ENCODE measurements at regions not wholly inside any gene's neighbourhood (a gene's known extent, or its start where the extent isn't known, plus 50 kb on each side); places are given as distances from the start of the nearest gene placed in this dataset.

DNA sequence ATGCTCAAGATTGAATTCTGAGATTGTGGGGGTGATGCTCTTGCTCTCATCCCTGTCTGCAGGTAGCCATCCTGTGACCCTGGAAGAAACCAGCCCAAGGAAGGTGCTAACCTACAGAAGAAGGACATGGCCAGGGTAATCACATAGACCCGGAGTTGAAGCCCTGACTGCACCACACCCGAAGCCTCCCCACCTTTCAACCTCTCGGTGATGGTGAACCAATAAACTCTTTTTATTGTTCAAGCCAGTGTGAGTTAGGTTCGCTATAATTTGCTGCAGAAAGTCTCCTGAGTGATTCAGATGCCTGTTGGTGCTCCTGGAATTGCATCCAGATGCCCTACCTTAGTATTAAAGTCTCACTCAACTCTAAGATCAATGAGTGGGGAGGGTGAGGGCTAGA lies 163.6 kb downstream of the PLPP3 start:
- TF ChIP-seq CTCF (IDR thresholded peaks at IDR 0.05; ENCODE audit: low read length) (no peak), EZH2 (IDR thresholded peaks at IDR 0.05; ENCODE audit: borderline replicate concordance, low read length) (no peak)
- no peaks in the 10 kb centered on the region for H3K9me2 ChIP-seq (ENCODE audit: low read depth, low read length)
- H3K4me3 ChIP-seq (ENCODE audit: low read depth, low read length, poor library complexity, severe bottlenecking), result no peak overlapping the region
- H3K4me1 ChIP-seq (ENCODE audit: insufficient read depth, low read length, severe bottlenecking), result no peaks in the 10 kb centered on the region
- H3F3A ChIP-seq (ENCODE audit: insufficient read depth, low read length), result no peaks in the 10 kb centered on the region
- H3K9ac ChIP-seq (ENCODE audit: low read length), result no peak overlapping the region
- H3K79me2 ChIP-seq (ENCODE audit: insufficient read depth, low read length), result no peaks in the 10 kb centered on the region
- no peaks in the 10 kb centered on the region for H3K36me3 ChIP-seq (ENCODE audit: insufficient read depth, low read length)
- no peaks in the 10 kb centered on the region for H4K20me1 ChIP-seq (ENCODE audit: insufficient read depth, low read length)
- no peaks in the 10 kb centered on the region for H3K27me3 ChIP-seq (ENCODE audit: insufficient read depth, low read length)
- no peak overlapping the region for H2AFZ ChIP-seq (ENCODE audit: low read length)
- no peaks in the 10 kb centered on the region for H3K9me3 ChIP-seq (ENCODE audit: low read length)
- H3K4me2 ChIP-seq (ENCODE audit: low read length), result no peak overlapping the region
- H3K27ac ChIP-seq (ENCODE audit: low read depth, low read length, poor library complexity, severe bottlenecking), result no peak overlapping the region

- H2AFZ ChIP-seq (ENCODE audit: low read length), result no peak overlapping the region
- H3K4me2 ChIP-seq (ENCODE audit: low read length), result no peak overlapping the region
- H3K27ac ChIP-seq (ENCODE audit: low read depth, low read length, poor library complexity, severe bottlenecking), result no peak overlapping the region
- H3K9me2 ChIP-seq (ENCODE audit: low read depth, low read length), result no peaks in the 10 kb centered on the region
- no peak for TF ChIP-seq CTCF (IDR thresholded peaks at IDR 0.05; ENCODE audit: low read length)
- TF ChIP-seq EZH2 (IDR thresholded peaks at IDR 0.05; ENCODE audit: borderline replicate concordance, low read length), result no peak
- H3K27me3 ChIP-seq (ENCODE audit: insufficient read depth, low read length), result no peaks in the 10 kb centered on the region
- no peaks in the 10 kb centered on the region for H3K36me3 ChIP-seq (ENCODE audit: insufficient read depth, low read length)
- H3K9ac ChIP-seq (ENCODE audit: low read length), result no peak overlapping the region
- no peaks in the 10 kb centered on the region for H4K20me1 ChIP-seq (ENCODE audit: insufficient read depth, low read length)
- H3K79me2 ChIP-seq (ENCODE audit: insufficient read depth, low read length), result no peaks in the 10 kb centered on the region
- H3K4me3 ChIP-seq (ENCODE audit: low read depth, low read length, poor library complexity, severe bottlenecking), result no peak overlapping the region
- no peaks in the 10 kb centered on the region for H3K4me1 ChIP-seq (ENCODE audit: insufficient read depth, low read length, severe bottlenecking)
- H3F3A ChIP-seq (ENCODE audit: insufficient read depth, low read length), result no peaks in the 10 kb centered on the region
- no peaks in the 10 kb centered on the region for H3K9me3 ChIP-seq (ENCODE audit: low read length)
Measured at GRCh38 chr1:56415258-56415657, 164.1 kb downstream of the PLPP3 start.

DNA sequence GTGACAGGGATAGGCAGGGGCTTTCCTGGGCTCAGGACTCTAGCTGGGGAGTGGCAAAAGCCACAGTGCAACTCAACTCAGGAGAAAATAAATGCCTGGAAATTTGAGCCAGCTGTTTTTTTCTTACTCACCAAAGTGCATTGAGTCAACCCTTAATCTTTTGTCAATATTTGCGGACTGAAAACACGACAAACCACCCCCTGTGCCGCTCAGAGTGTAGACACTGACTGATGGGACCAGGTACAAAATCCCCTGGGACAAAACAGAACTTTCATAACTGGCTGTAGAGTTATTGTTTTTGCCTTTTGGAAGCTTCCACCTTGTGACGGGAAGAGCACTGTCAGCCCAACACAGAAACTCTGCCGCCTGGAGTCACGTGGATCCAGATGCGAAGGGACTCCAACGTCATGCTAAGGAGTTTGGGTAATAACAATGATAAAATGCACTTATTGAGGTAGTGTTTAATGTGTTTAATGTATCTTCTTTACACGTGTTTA lies 164.6 kb downstream of the PLPP3 start:
- no peak overlapping the region for H2AFZ ChIP-seq (ENCODE audit: low read length)
- no peaks in the 10 kb centered on the region for H3K36me3 ChIP-seq (ENCODE audit: insufficient read depth, low read length)
- no peak overlapping the region for H3K4me2 ChIP-seq (ENCODE audit: low read length)
- H4K20me1 ChIP-seq (ENCODE audit: insufficient read depth, low read length), result no peaks in the 10 kb centered on the region
- H3K4me1 ChIP-seq (ENCODE audit: insufficient read depth, low read length, severe bottlenecking), result no peaks in the 10 kb centered on the region
- no peaks in the 10 kb centered on the region for H3K9me2 ChIP-seq (ENCODE audit: low read depth, low read length)
- H3K27ac ChIP-seq (ENCODE audit: low read depth, low read length, poor library complexity, severe bottlenecking), result no peak overlapping the region
- no peaks in the 10 kb centered on the region for H3K79me2 ChIP-seq (ENCODE audit: insufficient read depth, low read length)
- no peak overlapping the region for H3K4me3 ChIP-seq (ENCODE audit: low read depth, low read length, poor library complexity, severe bottlenecking)
- no peaks in the 10 kb centered on the region for H3F3A ChIP-seq (ENCODE audit: insufficient read depth, low read length)
- H3K9ac ChIP-seq (ENCODE audit: low read length), result no peak overlapping the region
- TF ChIP-seq CTCF (IDR thresholded peaks at IDR 0.05; ENCODE audit: low read length) (no peak), EZH2 (IDR thresholded peaks at IDR 0.05; ENCODE audit: borderline replicate concordance, low read length) (no peak)
- no peaks in the 10 kb centered on the region for H3K9me3 ChIP-seq (ENCODE audit: low read length)
- no peaks in the 10 kb centered on the region for H3K27me3 ChIP-seq (ENCODE audit: insufficient read depth, low read length)
